ENCODE measurements at regions not wholly inside any gene's neighbourhood (a gene's known extent, or its start where the extent isn't known, plus 50 kb on each side); places are given as distances from the start of the nearest gene placed in this dataset.

- no peak for TF ChIP-seq EZH2 (IDR thresholded peaks at IDR 0.05; ENCODE audit: borderline replicate concordance, low read length)
- TF ChIP-seq CTCF (IDR thresholded peaks at IDR 0.05; ENCODE audit: low read length): no peak
Measured at GRCh38 chr10:130470286-130470685, 334.1 kb downstream of the GLRX3 start.
